OCI-LY7 (cell line): ENCODE measurements at regions not wholly inside any gene's neighbourhood (a gene's known extent, or its start where the extent isn't known, plus 50 kb on each side); places are given as distances from the start of the nearest gene placed in this dataset.

Source experiments
- BruUV-seq: library from RNA; stranded (reverse); fragments of 400-500 nt; replicated peaks from 2 replicates; lab custom pipeline; 2021; lab: Mats Ljungman, UMichigan
- CTCF ChIA-PET: fragments of 300-600 bp; sonication (Branson Sonifier 250); formaldehyde crosslinking; loops from one replicate; lab custom pipeline; 2022; ENCODE audit warnings: antibody characterized with exemption; ENCODE audit not compliant: unreplicated experiment; lab: Charles Lee
- POLR2A ChIA-PET: fragments of 300-600 bp; sonication (Branson Sonifier 250); formaldehyde crosslinking; loops from one replicate; lab custom pipeline; 2022; ENCODE audit warnings: antibody characterized with exemption; lab: Charles Lee
- DNase-seq: peaks from one replicate; pipeline ENCODE4 v3.0.0-alpha.2; 2015; ENCODE audit warnings: low spot score
- H2AFZ ChIP-seq: fragments of 200-600 bp; sonication (generic), shearing (Covaris generic); 2 replicates; pipeline ENCODE4 v1.6.1; 2014; ENCODE audit warnings: mild to moderate bottlenecking, antibody characterized with exemption, low read length, moderate library complexity
- H3K27ac ChIP-seq: fragments of 200-600 bp; sonication (generic); 2 replicates; pipeline ENCODE4 v1.5.1; 2014; ENCODE audit warnings: mixed run types, low read depth, mild to moderate bottlenecking, moderate library complexity, low read length, inconsistent platforms; ENCODE audit not compliant: poor library complexity, severe bottlenecking
- H3K36me3 ChIP-seq: fragments of 200-600 bp; sonication (generic); 2 replicates; pipeline ENCODE4 v1.6.1; 2014; ENCODE audit warnings: mild to moderate bottlenecking, antibody characterized with exemption, low read length, moderate library complexity, mixed read lengths; ENCODE audit not compliant: insufficient read depth
- H3K4me1 ChIP-seq: fragments of 200-600 bp; sonication (generic); 2 replicates; pipeline ENCODE4 v1.5.1; 2014; ENCODE audit warnings: mild to moderate bottlenecking, low read length; ENCODE audit not compliant: insufficient read depth, poor library complexity, severe bottlenecking
- H3K4me2 ChIP-seq: fragments of 200-600 bp; sonication (generic); 2 replicates; pipeline ENCODE4 v1.6.1; 2014; ENCODE audit warnings: mild to moderate bottlenecking, low read length
- H3K4me3 ChIP-seq: fragments of 200-600 bp; sonication (generic); 2 replicates; pipeline ENCODE4 v1.5.1; 2014; ENCODE audit warnings: mild to moderate bottlenecking, low read depth, low read length; ENCODE audit not compliant: poor library complexity, severe bottlenecking
- H3K79me2 ChIP-seq: fragments of 200-600 bp; sonication (generic); 2 replicates; pipeline ENCODE4 v1.6.1; 2016; ENCODE audit warnings: low read depth, mild to moderate bottlenecking, low read length, moderate library complexity, mixed read lengths; ENCODE audit not compliant: insufficient read depth
- H3K9me2 ChIP-seq: fragments of 200-600 bp; sonication (generic); 2 replicates; pipeline ENCODE4 v1.6.1; 2016; ENCODE audit warnings: mild to moderate bottlenecking, low read length, mixed read lengths; ENCODE audit not compliant: insufficient read depth
- H3K9me3 ChIP-seq: fragments of 200-600 bp; sonication (generic); 2 replicates; pipeline ENCODE4 v1.6.1; 2014; ENCODE audit warnings: mild to moderate bottlenecking, mixed run types, low read length, mixed read lengths
- H4K20me1 ChIP-seq: fragments of 200-600 bp; sonication (generic); 2 replicates; pipeline ENCODE4 v1.6.1; 2014; ENCODE audit warnings: mild to moderate bottlenecking, antibody characterized with exemption, low read length, moderate library complexity, mixed read lengths; ENCODE audit not compliant: insufficient read depth
- EZH2phosphoT487 ChIP-seq: fragments of 200-600 bp; sonication (generic); IDR thresholded peaks from 2 replicates; pipeline ENCODE4 v1.6.1; 2018; ENCODE audit warnings: low read depth, borderline replicate concordance, mild to moderate bottlenecking, mixed run types, antibody characterized with exemption, low read length, moderate library complexity, mixed read lengths
- intact Hi-C: fragments of 100-400 bp; cut with micrococcal nuclease; formaldehyde crosslinking; loops from one replicate; pipeline ENCODE4 v1.10.0; 2022; ENCODE audit not compliant: unreplicated experiment
- TF ChIP-seq, protein P1 (sequence below): fragments of 200-600 bp; sonication (generic); conservative IDR thresholded peaks from 2 replicates; pipeline ENCODE4 v1.5.1; 2014; ENCODE audit warnings: mild to moderate bottlenecking, antibody characterized with exemption, low read length, moderate library complexity, mixed read lengths

DNA sequence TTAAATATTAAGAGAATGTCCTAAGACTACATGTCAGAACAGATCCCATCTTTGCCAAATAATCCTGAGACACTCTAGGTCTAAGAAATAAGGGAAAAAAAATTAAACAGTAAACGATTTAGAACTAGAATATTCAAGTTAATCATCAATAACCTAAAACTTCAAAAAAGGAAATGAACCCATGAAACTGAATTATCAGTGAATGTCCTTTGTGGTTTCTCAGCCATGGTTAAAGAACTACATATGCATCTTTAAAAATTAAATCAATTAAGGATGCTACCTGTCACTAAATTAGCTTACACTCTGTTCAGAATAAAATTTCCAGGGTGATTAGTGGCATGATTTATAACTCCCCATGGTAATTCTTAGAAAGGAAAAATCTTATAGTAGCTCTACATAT lies 850.0 kb upstream of the C9orf72 start:
- ChIA-PET CTCF (no interaction called here), POLR2A (no interaction called here)
- intact Hi-C loops, result no loop called here
- no peak overlapping the region for H3K4me2 ChIP-seq
- no peaks in the 10 kb centered on the region for H3K36me3 ChIP-seq
- no peaks in the 10 kb centered on the region for H3K9me2 ChIP-seq
- BruUV-seq, result no TSS peak
- no peak overlapping the region for H3K4me3 ChIP-seq
- no peaks in the 10 kb centered on the region for H4K20me1 ChIP-seq
- no peak overlapping the region for H3K27ac ChIP-seq
- no peak overlapping the region for H2AFZ ChIP-seq
- no peaks in the 10 kb centered on the region for H3K9me3 ChIP-seq
- H3K4me1 ChIP-seq, result no peaks in the 10 kb centered on the region
- TF ChIP-seq, protein P1, sequence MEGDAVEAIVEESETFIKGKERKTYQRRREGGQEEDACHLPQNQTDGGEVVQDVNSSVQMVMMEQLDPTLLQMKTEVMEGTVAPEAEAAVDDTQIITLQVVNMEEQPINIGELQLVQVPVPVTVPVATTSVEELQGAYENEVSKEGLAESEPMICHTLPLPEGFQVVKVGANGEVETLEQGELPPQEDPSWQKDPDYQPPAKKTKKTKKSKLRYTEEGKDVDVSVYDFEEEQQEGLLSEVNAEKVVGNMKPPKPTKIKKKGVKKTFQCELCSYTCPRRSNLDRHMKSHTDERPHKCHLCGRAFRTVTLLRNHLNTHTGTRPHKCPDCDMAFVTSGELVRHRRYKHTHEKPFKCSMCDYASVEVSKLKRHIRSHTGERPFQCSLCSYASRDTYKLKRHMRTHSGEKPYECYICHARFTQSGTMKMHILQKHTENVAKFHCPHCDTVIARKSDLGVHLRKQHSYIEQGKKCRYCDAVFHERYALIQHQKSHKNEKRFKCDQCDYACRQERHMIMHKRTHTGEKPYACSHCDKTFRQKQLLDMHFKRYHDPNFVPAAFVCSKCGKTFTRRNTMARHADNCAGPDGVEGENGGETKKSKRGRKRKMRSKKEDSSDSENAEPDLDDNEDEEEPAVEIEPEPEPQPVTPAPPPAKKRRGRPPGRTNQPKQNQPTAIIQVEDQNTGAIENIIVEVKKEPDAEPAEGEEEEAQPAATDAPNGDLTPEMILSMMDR, result no peak
- TF ChIP-seq EZH2phosphoT487, result no peak
- no peaks in the 10 kb centered on the region for H3K79me2 ChIP-seq
- no peak for DNase-seq

DNA sequence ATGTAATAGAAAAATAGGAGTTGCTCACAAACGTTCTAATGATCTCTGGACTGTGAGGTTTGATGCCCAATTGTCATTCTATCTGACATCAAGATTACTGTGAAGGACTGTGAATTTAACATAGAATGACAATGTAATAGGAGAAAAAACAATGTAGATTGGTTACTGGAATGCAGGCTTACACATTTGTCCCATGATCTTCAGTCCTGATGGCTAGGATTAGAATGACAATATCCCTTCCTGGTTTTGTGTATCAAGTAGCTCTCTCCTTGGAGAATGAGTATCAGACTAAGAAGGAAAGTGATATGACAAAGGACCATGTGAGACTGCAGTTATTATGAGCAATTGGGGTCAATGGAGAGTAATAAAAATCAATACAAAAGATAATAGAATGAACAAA lies 862.2 kb upstream of the C9orf72 start:
- no peak overlapping the region for H3K4me3 ChIP-seq
- no peaks in the 10 kb centered on the region for H3K9me3 ChIP-seq
- ChIA-PET CTCF (no interaction called here), POLR2A (no interaction called here)
- H3K79me2 ChIP-seq, result no peaks in the 10 kb centered on the region
- DNase-seq, result no peak
- intact Hi-C loops, result no loop called here
- no peak overlapping the region for H3K27ac ChIP-seq
- no peak for TF ChIP-seq EZH2phosphoT487
- TF ChIP-seq, protein P1, result no peak
- no peaks in the 10 kb centered on the region for H3K9me2 ChIP-seq
- no peak overlapping the region for H2AFZ ChIP-seq
- no peak overlapping the region for H3K4me2 ChIP-seq
- H4K20me1 ChIP-seq, result no peaks in the 10 kb centered on the region
- no peaks in the 10 kb centered on the region for H3K4me1 ChIP-seq
- H3K36me3 ChIP-seq, result no peaks in the 10 kb centered on the region
- BruUV-seq, result no TSS peak

DNA sequence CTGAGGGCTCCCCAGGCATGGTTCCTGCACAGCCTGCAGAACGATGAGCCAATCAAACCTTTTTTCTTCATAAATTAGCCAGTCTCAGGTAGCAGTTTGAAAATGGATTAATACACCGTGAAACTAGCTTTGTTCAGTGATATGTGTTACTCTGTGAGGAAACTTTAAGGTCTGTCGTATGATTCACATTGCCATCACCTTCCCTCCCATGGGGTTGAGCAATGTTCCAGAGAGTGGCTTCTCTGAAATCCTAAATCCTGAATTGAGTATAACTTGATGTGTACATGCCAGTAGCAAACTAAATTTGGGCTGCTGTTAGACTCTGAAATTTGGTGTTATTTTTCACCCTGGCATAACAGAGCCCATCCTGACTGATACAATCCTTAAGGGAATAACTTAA lies 866.4 kb upstream of the C9orf72 start:
- no peaks in the 10 kb centered on the region for H4K20me1 ChIP-seq
- no peaks in the 10 kb centered on the region for H3K79me2 ChIP-seq
- BruUV-seq, result no TSS peak
- POLR2A ChIA-PET, result no interaction called here
- intact Hi-C loops, result no loop called here
- no peak overlapping the region for H2AFZ ChIP-seq
- no peak for DNase-seq
- no peaks in the 10 kb centered on the region for H3K9me2 ChIP-seq
- H3K4me2 ChIP-seq, result no peak overlapping the region
- no peaks in the 10 kb centered on the region for H3K36me3 ChIP-seq
- CTCF ChIA-PET, result no interaction called here
- H3K4me3 ChIP-seq, result no peak overlapping the region
- no peak for TF ChIP-seq EZH2phosphoT487
- TF ChIP-seq, protein P1, result no peak
- H3K4me1 ChIP-seq, result no peaks in the 10 kb centered on the region
- no peak overlapping the region for H3K27ac ChIP-seq
- no peaks in the 10 kb centered on the region for H3K9me3 ChIP-seq
